Neural cell (in vitro differentiated cells): ENCODE measurements at regions not wholly inside any gene's neighbourhood (a gene's known extent, or its start where the extent isn't known, plus 50 kb on each side); places are given as distances from the start of the nearest gene placed in this dataset.

Experiments used
- CTCF ChIP-seq: fragments of 450-650 bp; IDR thresholded peaks from 2 replicates; pipeline ENCODE4 v1.5.1; 2014; ENCODE audit warnings: antibody characterized with exemption, mild to moderate bottlenecking, moderate library complexity; ENCODE audit not compliant: poor library complexity, severe bottlenecking
- EP300 ChIP-seq: fragments of 450-650 bp; conservative IDR thresholded peaks from 2 replicates; pipeline ENCODE4 v1.6.1; 2014; ENCODE audit warnings: antibody characterized with exemption, mild to moderate bottlenecking, moderate library complexity; ENCODE audit not compliant: poor library complexity, severe bottlenecking
- EZH2 ChIP-seq: fragments of 200-600, 300-800 bp; shearing (Covaris generic), sonication (generic); IDR thresholded peaks from 2 replicates; pipeline ENCODE4 v1.6.1; 2014; ENCODE audit warnings: antibody characterized with exemption, low read length, borderline replicate concordance, mild to moderate bottlenecking; ENCODE audit not compliant: insufficient read depth, poor library complexity, severe bottlenecking
- MXI1 ChIP-seq: fragments of 450-650 bp; conservative IDR thresholded peaks from 2 replicates; pipeline ENCODE4 v1.6.1; 2014; ENCODE audit warnings: antibody characterized with exemption, mild to moderate bottlenecking; ENCODE audit not compliant: poor library complexity, severe bottlenecking
- POLR2AphosphoS5 ChIP-seq: IDR thresholded peaks from 2 replicates; pipeline ENCODE4 v1.6.1; 2012
- REST ChIP-seq: IDR thresholded peaks from 2 replicates; pipeline ENCODE4 v1.6.1; 2012; ENCODE audit warnings: borderline replicate concordance
- SMC3 ChIP-seq: fragments of 450-650 bp; conservative IDR thresholded peaks from 2 replicates; pipeline ENCODE4 v1.6.1; 2014; ENCODE audit warnings: antibody characterized with exemption, mild to moderate bottlenecking, moderate library complexity; ENCODE audit not compliant: poor library complexity

GRCh38 chr3:118196183-118196582, 838.5 kb downstream of the IGSF11 start:
- no peak for TF ChIP-seq REST
- no peak for TF ChIP-seq MXI1
- no peak for TF ChIP-seq CTCF
- no peak for TF ChIP-seq SMC3
- TF ChIP-seq POLR2AphosphoS5, result no peak
- no peak for TF ChIP-seq EP300
- no peak for TF ChIP-seq EZH2
